ENCODE measurements at regions not wholly inside any gene's neighbourhood (a gene's known extent, or its start where the extent isn't known, plus 50 kb on each side); places are given as distances from the start of the nearest gene placed in this dataset.

- H3K27me3 ChIP-seq: peaks cover 0 to 12% (median 0%) of the 10 kb centered on the region in 7 donors
- WGBS, 2 donors: 42 to 43% methylated on average over 1 of the region's 1 CpG
- H3K36me3 ChIP-seq: no peaks in the 10 kb centered on the region
- H3K4me1 ChIP-seq: no peaks in the 10 kb centered on the region
- no peak for ATAC-seq
- peaks cover 0 to 36% (median 16%) of the 10 kb centered on the region in 11 donors for H3K9me3 ChIP-seq
- intact Hi-C loops (cut with DNase I): no loop called here
- DNase-seq: no peak
- TF ChIP-seq CTCF (IDR thresholded peaks at IDR 0.05): no peak
- no peak overlapping the region for H3K4me3 ChIP-seq
- no peak overlapping the region for H3K27ac ChIP-seq
Measured at GRCh38 chr20:20915844-20916243, 190.3 kb downstream of the LINC00237 start.

GRCh38 chr20:20904501-20904831 is 192.0 kb upstream of the RALGAPA2 start:
- no peaks in the 10 kb centered on the region for H3K4me1 ChIP-seq
- 80 to 84% methylated on average over 2 of the region's 2 CpGs for WGBS, 2 donors
- DNase-seq (no peak), ATAC-seq (no peak)
- H3K27me3 ChIP-seq: peaks cover 0 to 23% (median 4%) of the 10 kb centered on the region in 7 donors
- peaks cover 0 to 13% (median 0%) of the 10 kb centered on the region in 11 donors for H3K9me3 ChIP-seq
- no peak for TF ChIP-seq CTCF (IDR thresholded peaks at IDR 0.05)
- H3K4me3 ChIP-seq: no peak overlapping the region
- no peak overlapping the region for H3K27ac ChIP-seq
- intact Hi-C loops (cut with DNase I): no loop called here
- H3K36me3 ChIP-seq: no peaks in the 10 kb centered on the region

GRCh38 chr20:20903773-20904500 is 191.5 kb upstream of the RALGAPA2 start:
- intact Hi-C loops (cut with DNase I): no loop called here
- Histone ChIP-seq H3K9me3 (peaks cover 0 to 13% (median 0%) of the 10 kb centered on the region in 11 donors), H3K4me1 (no peaks in the 10 kb centered on the region), H3K27ac (no peak overlapping the region), H3K36me3 (no peaks in the 10 kb centered on the region), H3K4me3 (no peak overlapping the region), H3K27me3 (peaks cover 0 to 19% (median 4%) of the 10 kb centered on the region in 7 donors)
- WGBS, 2 donors: 70 to 73% methylated on average over 2 of the region's 2 CpGs
- DNase-seq (no peak), ATAC-seq (no peak)
- no peak for TF ChIP-seq CTCF (IDR thresholded peaks at IDR 0.05)

GRCh38 chr20:20897922-20898321 is 185.5 kb upstream of the RALGAPA2 start:
- Histone ChIP-seq H3K36me3 (no peaks in the 10 kb centered on the region), H3K27me3 (peaks cover 0 to 12% (median 0%) of the 10 kb centered on the region in 7 donors), H3K27ac (no peak overlapping the region), H3K9me3 (peaks cover 0 to 14% (median 0%) of the 10 kb centered on the region in 11 donors), H3K4me3 (no peak overlapping the region), H3K4me1 (peaks cover 0 to 8% (median 0%) of the 10 kb centered on the region in 9 donors)
- no peak for DNase-seq
- ATAC-seq: no peak
- 6 to 24% methylated on average over 4 of the region's 4 CpGs for WGBS, 2 donors
- intact Hi-C loops (cut with DNase I): no loop called here
- TF ChIP-seq CTCF (IDR thresholded peaks at IDR 0.05): no peak
